ENCODE measurements at regions not wholly inside any gene's neighbourhood (a gene's known extent, or its start where the extent isn't known, plus 50 kb on each side); places are given as distances from the start of the nearest gene placed in this dataset.

- no peak for DNase-seq (ENCODE audit: low read depth)
Measured at GRCh38 chr1:213643360-213643759, 344.4 kb upstream of the PROX1 start.

GRCh38 chr1:213647864-213648650 is 339.7 kb upstream of the PROX1 start:
- DNase-seq (ENCODE audit: low read depth), result no peak

- DNase-seq (ENCODE audit: low read depth), result no peak
Measured at GRCh38 chr1:213649373-213649772, 338.4 kb upstream of the PROX1 start.

- no peak for DNase-seq (ENCODE audit: low read depth)
Measured at GRCh38 chr1:213650603-213651002, 337.2 kb upstream of the PROX1 start.

GRCh38 chr1:213651077-213651476 is 336.7 kb upstream of the PROX1 start:
- no peak for DNase-seq (ENCODE audit: low read depth)

GRCh38 chr1:213652109-213652508 is 335.7 kb upstream of the PROX1 start:
- DNase-seq (ENCODE audit: low read depth), result no peak

- DNase-seq (ENCODE audit: low read depth), result no peak
Measured at GRCh38 chr1:213656039-213656438, 331.7 kb upstream of the PROX1 start.

- no peak for DNase-seq (ENCODE audit: low read depth)
Measured at GRCh38 chr1:213656503-213656902, 331.3 kb upstream of the PROX1 start.

GRCh38 chr1:213657013-213657412 is 330.8 kb upstream of the PROX1 start:
- DNase-seq (ENCODE audit: low read depth), result no peak

GRCh38 chr1:213657879-213658278 is 329.9 kb upstream of the PROX1 start:
- DNase-seq (ENCODE audit: low read depth), result no peak

- no peak for DNase-seq (ENCODE audit: low read depth)
Measured at GRCh38 chr1:213658457-213658856, 329.3 kb upstream of the PROX1 start.

- no peak for DNase-seq (ENCODE audit: low read depth)
Measured at GRCh38 chr1:213659580-213660547, 327.9 kb upstream of the PROX1 start.

GRCh38 chr1:213661302-213661701 is 326.5 kb upstream of the PROX1 start:
- DNase-seq (ENCODE audit: low read depth), result no peak

GRCh38 chr1:213666113-213666512 is 321.7 kb upstream of the PROX1 start:
- no peak for DNase-seq (ENCODE audit: low read depth)

- DNase-seq (ENCODE audit: low read depth), result no peak
Measured at GRCh38 chr1:213666922-213667321, 320.9 kb upstream of the PROX1 start.

GRCh38 chr1:213669512-213669911 is 318.3 kb upstream of the PROX1 start:
- DNase-seq (ENCODE audit: low read depth), result no peak

- DNase-seq (ENCODE audit: low read depth), result no peak
Measured at GRCh38 chr1:213669964-213670691, 317.6 kb upstream of the PROX1 start.

GRCh38 chr1:213670692-213671023 is 317.1 kb upstream of the PROX1 start:
- DNase-seq (ENCODE audit: low read depth), result no peak

- DNase-seq (ENCODE audit: low read depth), result no peak
Measured at GRCh38 chr1:213675043-213675442, 312.7 kb upstream of the PROX1 start.

- DNase-seq (ENCODE audit: low read depth), result no peak
Measured at GRCh38 chr1:213676736-213677135, 311.0 kb upstream of the PROX1 start.

GRCh38 chr1:213678348-213678747 is 309.4 kb upstream of the PROX1 start:
- no peak for DNase-seq (ENCODE audit: low read depth)

GRCh38 chr1:213678753-213679152 is 309.0 kb upstream of the PROX1 start:
- DNase-seq (ENCODE audit: low read depth), result no peak

Data from forelimb muscle (tissue), 1 donor.